DMS79 (cell line): ENCODE measurements at regions not wholly inside any gene's neighbourhood (a gene's known extent, or its start where the extent isn't known, plus 50 kb on each side); places are given as distances from the start of the nearest gene placed in this dataset.
"Not testable (repeated sequence)": the region's sequence is repeated elsewhere in the genome, so short reads cannot be mapped to it uniquely, and the experiment has no call there.

ENCODE experiments used
- DNase-seq: peaks from one replicate; lab custom pipeline; 2025; lab: John Stamatoyannopoulos, UW

- no peak for DNase-seq
Measured at GRCh38 chr5:152608458-152608857, 203.4 kb upstream of the NMUR2 start.

- DNase-seq = no peak
Measured at GRCh38 chr5:152619756-152620155, 214.7 kb upstream of the NMUR2 start.

GRCh38 chr5:152622628-152623027, 217.5 kb upstream of the NMUR2 start:
- DNase-seq = no peak

- DNase-seq = no peak
Measured at GRCh38 chr5:152623951-152624350, 218.9 kb upstream of the NMUR2 start.

- no peak for DNase-seq
Measured at GRCh38 chr5:152625696-152626095, 220.6 kb upstream of the NMUR2 start.

- no peak for DNase-seq
Measured at GRCh38 chr5:152631221-152631620, 226.1 kb upstream of the NMUR2 start.

GRCh38 chr5:152632360-152632759, 227.3 kb upstream of the NMUR2 start:
- no peak for DNase-seq

- DNase-seq = peak; percentile 44
Measured at GRCh38 chr5:152634586-152634985, 229.5 kb upstream of the NMUR2 start.

GRCh38 chr5:152638996-152639552, 234.0 kb upstream of the NMUR2 start:
- no peak for DNase-seq

GRCh38 chr5:152641970-152642805, 237.1 kb upstream of the NMUR2 start:
- no peak for DNase-seq

GRCh38 chr5:152642880-152643279, 237.8 kb upstream of the NMUR2 start:
- no peak for DNase-seq

- DNase-seq = no peak
Measured at GRCh38 chr5:152644029-152644728, 239.1 kb upstream of the NMUR2 start.

- DNase-seq = no peak
Measured at GRCh38 chr5:152649609-152650008, 244.5 kb upstream of the NMUR2 start.

- DNase-seq = no peak
Measured at GRCh38 chr5:152650413-152650812, 245.3 kb upstream of the NMUR2 start.

- DNase-seq = not testable (repeated sequence)
Measured at GRCh38 chr5:152659470-152659869, 254.4 kb upstream of the NMUR2 start.

- no peak for DNase-seq
Measured at GRCh38 chr5:152673601-152674000, 268.5 kb upstream of the NMUR2 start.

GRCh38 chr5:152674403-152674802, 269.3 kb upstream of the NMUR2 start:
- no peak for DNase-seq

GRCh38 chr5:152676196-152676595, 271.1 kb upstream of the NMUR2 start:
- no peak for DNase-seq

- no peak for DNase-seq
Measured at GRCh38 chr5:152683205-152683604, 278.1 kb upstream of the NMUR2 start.

- DNase-seq = no peak
Measured at GRCh38 chr5:152686931-152687330, 281.9 kb upstream of the NMUR2 start.

- peak; percentile 59 for DNase-seq
Measured at GRCh38 chr5:152688561-152689249, 283.6 kb upstream of the NMUR2 start.

- DNase-seq = no peak
Measured at GRCh38 chr5:152689250-152689711, 284.2 kb upstream of the NMUR2 start.
